Activated T-cell treated with anti-CD3 and anti-CD28 coated beads for 24 hours (primary cell): ENCODE measurements at regions not wholly inside any gene's neighbourhood (a gene's known extent, or its start where the extent isn't known, plus 50 kb on each side); places are given as distances from the start of the nearest gene placed in this dataset.

ENCODE experiments used
- DNase-seq: peaks from one replicate; pipeline ENCODE4 v3.0.0-alpha.2; 2020; ENCODE audit warnings: low read depth

DNA sequence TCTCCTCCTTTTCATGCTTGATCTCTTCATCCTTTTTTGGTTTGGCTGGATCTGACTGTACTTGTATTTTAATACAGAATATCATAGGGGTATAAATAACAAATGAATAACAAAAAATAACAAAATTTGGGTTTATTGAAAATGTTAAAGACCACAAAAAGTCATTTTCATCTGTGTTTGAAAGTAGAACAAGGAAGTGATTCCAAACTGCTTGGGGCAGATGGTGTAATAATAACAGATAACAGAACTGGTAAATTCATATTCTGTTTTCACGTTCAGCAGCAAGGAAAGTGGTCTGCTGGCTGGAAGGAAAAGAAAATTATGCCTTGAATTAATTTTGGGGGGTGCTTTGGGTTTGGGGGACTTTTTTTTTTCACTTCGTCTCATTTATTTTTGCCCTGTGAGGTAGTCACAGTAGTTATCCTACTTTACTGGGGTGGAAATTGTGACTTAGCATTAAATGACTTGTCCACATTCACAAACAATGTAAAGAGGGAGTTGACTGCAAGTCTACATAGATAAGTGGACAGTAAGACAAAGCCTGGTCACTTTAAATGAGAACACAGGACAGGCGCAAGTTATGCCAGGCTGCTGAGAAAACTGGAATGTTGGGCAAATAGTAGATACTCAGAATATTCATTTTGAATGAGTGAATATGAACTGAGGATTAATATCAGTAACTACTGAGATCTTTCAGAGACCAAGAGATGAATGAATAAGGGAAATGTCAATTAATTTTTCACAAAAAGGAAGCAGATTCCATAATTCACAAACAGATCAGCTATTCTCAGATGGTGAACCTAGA is 193.9 kb upstream of the CITED2 start:
- no peak for DNase-seq

DNA sequence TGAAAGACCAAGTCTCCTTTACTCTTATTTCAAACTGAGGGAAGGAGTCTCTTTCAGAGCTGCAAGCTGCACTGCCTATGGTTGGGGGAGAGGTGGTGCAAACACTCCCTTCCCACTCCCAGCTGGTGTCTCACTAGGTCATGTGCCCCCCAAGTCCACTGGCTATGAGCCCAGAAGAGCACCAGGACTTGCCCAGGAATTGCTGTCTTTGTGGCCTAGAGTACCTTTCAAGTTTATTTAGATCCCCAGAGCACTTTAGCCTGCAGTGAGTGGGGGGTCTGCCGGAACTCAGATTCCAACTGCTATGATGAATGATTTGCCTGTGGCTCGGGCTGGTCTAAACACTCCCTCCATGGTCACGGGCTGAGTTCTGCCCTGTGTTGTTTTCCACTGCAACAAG is 192.6 kb upstream of the CITED2 start:
- DNase-seq: no peak

DNA sequence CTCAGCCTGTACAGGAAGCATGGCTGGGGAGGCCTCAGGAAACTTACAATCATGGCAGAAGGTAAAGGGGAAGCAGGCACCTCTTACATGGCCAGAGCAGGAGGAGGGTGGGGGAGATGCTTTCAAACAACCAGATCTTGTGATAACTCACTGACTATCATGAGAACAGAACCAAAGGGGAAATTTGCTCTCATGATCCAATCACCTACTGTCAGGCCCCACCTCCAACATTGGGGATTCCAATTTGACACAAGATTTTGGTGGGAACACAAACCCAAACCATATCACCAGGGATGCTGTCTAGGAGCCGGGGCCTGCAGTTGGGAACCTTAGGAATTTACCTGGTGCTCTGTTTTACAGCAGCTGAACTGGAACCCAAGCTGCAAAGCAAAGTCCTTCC is 191.1 kb upstream of the CITED2 start:
- no peak for DNase-seq

DNA sequence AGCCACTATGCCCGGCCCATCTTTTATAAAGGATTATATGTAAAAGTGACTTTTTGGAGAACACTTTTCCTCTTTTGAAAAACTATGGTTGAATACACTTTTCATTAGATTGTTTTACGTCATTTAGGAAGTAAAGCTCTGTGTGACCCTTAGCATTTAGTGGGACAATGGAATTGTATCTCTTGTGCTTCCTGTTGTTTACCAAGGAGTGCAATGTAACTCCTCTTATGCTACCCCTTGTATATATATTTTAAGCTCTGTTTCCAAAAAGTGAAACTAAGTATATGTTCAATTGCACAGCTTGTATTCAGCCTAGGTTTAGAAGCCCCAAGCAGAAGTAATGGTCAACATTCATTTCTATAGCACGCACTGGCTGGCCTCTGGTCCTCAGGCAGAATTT is 183.1 kb upstream of the CITED2 start:
- DNase-seq: no peak

DNA sequence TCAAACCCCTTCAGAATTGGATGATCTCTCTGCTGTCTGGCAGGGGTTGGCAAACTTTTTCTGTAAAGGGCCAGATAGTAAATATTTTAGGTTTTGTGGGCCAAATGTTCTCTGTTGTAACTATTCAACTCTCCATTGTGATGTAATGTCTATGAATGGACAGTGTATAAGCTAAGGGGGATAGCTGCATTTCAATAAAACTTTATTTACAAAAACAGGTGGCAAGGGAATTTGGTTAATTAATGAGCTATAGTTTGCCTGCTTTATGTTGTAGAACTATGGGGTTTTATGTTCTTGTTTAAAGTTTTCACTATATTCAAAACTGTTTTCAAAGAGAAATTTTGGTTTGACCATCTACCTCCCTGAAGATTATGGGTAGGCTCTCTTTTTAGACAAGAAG is 182.1 kb upstream of the CITED2 start:
- DNase-seq: no peak

DNA sequence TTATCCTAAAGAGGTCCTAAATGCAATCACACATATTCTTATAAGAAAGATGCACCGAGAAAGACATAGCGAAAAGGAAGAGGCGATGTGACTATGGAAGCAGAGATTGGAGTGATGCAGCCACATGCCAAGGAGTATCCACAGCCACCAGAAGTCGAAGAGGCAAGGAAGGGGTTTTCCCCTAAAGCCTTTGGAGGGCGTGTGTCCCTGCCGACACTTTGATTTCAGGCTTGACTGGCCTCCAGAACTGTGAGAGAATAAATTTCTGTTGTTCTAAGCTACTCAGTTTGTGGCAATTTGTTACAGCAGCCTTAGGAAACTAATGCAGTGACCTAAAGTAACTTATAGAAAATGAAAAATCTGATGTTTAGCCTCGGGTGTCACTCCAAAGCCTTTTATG is 179.5 kb upstream of the CITED2 start:
- no peak for DNase-seq

DNA sequence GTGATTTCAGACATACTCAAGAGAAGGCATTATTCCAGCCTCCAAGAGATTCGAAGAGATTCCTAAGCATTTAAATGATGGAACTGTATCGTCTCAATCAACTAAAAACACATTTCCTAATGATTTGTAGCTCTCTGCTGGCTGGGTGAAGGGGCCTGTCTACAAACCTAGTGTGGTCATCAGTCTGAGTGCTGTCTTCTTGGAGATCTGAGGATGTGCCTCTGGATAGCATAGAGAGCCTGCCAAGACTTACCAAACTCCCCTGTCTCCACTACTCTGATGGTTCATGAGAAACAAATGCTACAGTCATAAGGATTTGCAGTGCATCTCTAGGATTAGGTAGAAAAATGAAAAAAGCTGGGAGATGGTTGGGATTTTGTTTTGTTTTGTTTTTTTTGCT is 176.9 kb upstream of the CITED2 start:
- no peak for DNase-seq

DNA sequence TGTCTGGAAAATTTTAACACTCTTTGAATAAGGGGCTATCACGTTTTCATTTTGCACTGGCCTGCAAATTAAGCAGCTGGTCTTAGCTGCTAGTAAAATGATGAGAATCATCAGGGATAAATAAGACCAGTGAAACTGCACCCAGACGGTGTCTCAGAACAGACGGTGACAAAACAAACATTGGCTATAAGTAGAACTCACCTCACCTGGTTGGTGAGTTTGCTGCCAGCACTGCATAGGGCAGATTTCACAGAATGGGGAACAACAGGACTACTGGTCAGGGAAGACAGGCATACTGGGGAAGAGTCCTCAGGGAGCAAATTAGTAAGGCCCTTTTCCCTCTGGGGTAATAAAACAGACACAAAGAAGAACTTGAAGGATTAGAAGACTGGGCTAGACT is 175.9 kb upstream of the CITED2 start:
- no peak for DNase-seq

DNA sequence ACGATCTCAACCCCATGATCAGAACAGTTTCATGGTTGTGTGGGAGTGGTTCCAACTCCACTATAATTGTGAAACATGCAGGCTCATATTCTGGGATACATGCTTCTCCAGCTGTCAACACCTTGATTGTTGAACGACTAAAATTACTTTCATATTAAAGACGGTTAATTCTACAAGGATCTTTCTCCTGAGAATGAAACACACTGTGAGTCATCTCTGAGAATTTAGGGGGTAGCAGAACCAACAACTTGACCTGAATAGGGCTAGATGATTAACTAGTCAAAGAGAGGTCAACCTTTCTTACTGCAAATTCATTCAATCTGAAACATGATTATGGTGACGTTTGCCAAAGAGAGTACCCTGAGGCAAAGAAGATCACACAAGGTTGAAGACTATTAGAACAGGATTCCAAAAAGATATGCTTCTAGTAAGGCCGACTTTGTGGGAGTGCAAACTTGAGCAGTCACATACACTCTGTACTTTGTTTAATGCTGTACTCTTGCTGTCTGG is 175.2 kb upstream of the CITED2 start:
- DNase-seq: no peak

DNA sequence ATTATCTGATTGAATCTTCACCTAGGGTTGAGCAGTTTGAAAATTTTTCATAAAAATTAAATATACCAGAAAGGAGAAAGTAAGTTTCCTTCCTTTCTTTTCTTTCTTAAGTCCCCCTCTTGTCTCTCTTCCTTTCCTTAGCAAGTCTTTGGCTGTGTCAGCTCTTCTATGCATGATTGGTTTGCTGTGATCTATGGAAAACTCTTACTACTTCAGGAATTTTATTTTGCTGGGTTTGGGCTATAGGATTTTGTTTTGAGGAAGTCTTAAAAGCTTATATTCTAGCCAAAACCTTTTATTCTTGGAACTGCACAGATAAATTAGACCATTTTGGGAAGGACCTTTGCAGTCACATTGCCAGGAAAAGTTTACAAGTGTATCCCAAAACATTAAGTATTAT is 173.4 kb upstream of the CITED2 start:
- no peak for DNase-seq

DNA sequence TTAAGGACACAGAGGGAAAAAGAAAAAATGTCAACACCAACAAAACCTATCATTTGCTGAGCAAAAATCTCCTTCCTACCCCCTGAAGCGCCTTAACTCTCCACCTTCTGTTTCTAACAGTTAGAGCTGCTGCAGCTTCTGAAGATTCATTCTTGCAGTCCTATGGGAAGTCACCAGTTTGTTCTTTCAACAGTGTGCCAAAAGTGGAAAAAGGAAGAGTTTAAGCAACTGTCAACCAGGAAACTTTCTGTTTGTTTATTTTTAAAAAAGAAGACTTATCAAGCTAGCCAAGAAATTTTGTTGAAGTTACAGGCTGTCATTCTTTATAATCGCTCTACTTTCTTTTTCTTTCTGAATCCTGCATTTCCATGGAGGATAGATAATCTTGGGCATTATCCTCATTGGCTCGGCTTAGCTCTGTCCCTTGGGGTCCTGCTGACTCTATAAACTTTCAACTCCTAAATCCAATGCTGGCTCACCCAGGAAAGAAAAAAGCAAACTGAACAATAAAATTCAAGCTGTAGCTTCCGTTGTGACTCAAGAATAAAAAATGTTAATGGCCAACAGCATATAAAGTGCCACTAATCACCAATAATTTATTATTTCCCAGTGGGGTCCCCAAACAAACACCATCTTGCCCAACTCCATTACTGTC is 172.8 kb upstream of the CITED2 start:
- no peak for DNase-seq

DNA sequence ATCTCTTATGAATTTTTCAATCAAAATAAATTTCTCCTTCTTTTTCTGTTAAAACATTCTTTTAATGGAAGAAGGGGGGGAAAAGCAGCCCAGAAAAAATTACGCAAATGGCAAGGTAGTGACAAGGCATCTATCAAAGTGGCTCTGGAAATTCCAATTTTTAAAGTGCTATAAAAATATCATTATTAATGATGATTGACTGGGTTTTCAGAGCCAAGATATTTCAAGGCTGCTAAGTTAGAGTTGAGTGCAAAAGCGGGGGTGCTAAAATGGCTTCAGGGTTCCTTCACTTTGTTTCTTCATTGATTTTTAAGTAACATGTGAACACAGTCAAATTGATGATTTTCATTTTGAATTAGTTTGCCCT is 171.6 kb upstream of the CITED2 start:
- DNase-seq: no peak

DNA sequence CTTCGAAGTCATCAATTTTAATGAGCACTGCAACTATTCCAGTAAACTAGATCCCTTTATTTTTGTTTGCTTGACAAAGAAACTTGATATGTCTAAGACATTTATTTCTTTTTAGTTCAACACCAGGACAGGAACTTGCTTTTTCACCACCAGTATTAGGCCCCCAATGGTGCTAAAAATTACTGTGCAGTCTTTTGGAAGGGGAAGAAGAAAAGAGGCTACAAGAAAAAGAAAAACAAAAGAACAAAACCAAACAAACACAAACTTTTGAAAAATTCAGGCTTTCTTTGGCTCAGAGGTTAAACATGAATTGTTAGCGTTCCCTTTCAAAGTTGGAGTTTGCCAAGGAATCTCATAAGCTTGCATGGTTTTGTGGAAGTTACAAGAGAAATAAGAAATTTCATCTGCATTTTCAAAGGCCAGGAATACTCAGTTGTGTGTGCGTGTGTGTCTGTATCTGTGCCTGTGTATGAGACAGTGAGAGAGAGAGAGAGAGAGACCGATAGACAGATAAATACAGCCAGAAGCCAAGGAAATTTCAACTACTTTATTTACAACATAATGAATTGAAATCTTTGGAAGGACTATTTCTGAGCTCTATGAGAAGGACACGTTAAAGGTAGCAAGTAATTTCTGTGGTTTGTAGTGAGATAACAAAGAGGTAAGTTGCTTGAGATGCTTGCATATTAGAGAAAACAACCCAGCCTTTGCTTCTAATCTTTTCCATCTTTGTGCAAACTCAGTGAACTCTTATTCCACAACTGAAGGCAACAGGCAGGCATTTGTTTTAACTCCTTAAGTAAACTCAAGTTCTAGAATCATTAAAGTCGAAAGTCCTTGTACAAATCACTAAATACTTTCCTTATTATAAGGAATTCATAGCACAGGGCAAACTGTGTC is 171.0 kb upstream of the CITED2 start:
- DNase-seq: no peak

DNA sequence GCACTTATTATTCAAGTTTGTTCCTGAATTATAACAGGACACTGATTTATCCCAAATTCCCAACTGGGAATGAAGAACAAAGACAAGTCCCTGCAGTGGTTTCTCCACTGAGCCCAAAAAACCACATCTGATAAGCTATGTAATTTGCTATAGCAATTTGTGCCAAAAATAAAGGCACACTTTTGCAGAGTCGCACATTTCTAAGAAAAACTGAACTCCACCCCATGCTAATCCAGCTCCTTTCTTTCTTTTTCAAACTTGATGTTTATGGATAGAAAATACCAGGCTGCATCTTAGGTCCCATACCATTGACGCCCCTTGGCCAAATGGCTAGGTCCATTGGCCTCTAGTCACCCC is 170.2 kb upstream of the CITED2 start:
- DNase-seq: no peak

DNA sequence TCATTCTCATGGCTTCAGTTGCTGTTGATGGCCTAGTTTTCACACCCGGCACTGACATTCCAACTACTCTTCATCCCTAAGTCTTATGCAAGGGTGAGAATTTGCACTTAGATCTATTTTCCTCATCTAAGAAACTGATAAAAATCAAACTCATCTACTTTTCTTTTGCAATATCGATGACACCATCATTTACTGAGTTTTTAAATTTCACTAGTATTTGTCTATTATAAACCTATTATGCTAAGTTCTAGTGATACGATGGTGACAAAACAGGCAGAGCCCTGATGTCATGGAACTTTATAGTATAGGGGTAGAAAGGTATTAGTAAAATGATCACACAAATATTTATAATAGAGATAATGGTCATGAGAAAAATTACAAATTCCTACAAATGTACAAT is 167.9 kb upstream of the CITED2 start:
- no peak for DNase-seq

DNA sequence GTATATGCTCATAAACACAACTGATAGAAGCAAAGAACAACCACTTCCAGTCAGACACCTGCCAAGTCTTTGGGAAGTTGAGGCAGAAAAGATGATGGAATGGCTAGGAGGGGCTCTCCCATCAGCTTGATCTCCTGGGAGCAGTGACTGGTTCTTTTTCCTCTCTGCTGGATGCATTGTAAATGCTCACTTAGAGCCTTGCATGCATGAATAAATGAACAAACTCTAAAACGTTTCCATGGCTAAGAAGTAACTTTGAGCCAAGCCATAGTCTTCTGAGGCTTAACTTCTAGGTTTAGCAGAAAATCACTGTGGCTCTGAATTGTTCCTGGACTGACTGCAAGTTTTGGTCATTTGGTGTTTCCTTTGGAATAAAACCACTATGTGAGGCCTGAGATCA is 166.4 kb upstream of the CITED2 start:
- no peak for DNase-seq

DNA sequence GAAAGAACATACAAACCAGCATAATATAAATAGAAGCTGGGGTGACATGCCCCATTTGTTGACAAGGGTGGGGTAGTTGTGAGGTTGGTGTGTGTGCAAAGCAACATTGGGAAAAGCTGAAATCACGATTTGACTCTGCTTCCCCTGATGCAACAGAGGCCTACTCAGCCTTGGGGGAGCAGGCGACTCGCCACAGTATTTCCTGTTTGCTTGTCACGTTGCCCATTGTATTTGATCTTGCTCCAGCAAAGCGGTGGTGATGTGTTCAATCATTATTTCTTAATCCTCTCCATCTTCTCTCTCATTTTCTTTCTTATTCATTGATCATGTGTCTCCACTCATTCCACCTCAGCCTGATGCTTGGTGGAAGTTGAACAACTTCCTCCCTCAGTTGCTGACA is 165.8 kb upstream of the CITED2 start:
- peak; percentile 9 for DNase-seq

DNA sequence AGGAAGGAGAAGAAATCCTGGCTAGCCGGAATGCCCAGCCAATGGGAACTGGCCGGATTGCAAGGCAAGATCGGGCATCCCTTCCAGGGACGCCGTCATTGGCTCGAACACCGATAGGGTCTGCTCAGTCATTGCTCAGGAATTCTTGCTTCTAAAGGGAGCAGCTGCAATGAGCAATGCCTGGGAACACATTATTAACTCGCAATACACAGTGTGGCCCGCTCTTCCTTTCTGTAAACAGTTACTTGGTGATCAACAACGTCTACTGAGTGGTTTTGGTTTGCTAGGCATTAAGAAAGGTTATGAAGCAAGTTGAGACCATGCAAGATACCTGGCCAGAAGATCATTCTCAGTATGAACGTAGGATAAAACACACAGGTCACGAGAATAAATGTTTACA is 165.4 kb upstream of the CITED2 start:
- DNase-seq: no peak

DNA sequence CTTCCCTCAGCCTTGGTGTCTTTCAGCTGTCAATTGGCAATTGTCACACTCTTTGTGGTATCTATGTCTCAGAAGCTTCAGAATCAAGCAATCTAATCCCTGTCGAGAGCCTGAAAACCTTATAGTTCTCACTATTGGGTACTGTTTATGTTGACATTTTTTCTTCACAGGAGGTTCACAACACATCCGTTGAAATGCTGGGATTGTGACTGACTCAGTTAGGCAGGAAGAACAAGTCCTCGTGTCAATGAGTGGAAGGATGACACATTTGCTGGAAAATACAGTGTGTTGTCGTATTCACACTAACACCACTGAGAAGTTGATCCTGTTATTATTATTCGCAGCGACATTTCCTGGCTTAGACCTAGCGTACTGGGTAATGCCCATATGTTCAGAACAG is 163.9 kb upstream of the CITED2 start:
- DNase-seq: no peak

DNA sequence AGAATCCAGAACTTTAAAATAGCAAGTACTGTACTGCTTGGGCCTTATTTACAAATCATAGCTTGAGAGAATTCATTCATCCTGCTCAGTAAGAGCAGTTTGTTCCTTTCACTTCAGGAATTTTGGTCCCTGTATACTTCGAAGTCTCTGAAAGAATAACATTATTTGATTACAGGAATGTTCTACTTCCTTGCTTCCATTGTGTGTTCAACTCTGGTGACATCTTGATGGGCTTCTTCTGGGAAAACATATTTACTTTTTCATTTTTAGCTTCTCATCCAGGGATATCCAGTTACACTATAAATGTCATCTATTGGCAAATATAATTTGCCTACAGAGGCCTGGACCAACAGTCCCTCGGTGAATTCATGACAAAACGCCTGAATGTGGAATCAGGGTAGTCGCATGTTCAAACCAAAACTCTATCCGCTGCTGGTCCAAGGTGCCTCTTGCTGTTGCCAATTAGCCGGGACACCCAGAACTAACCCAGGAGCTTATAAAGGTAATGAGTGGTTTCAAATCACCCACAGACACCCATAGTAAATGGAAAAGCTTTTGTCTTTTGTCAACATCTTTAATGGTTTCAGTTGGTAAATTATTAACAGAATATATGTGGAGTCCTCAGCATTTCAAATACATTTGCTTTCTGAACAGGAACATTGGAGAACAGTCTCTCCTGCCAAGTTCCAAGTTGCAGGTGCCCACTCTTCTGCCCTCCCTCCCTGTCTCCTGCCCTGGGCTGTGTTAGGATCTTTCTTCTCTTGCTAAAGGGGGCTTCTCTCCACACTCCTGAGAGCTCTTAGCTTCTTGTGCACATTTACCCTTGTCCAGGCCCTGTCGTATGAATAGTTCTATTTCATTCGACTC is 162.5 kb upstream of the CITED2 start:
- DNase-seq: no peak

DNA sequence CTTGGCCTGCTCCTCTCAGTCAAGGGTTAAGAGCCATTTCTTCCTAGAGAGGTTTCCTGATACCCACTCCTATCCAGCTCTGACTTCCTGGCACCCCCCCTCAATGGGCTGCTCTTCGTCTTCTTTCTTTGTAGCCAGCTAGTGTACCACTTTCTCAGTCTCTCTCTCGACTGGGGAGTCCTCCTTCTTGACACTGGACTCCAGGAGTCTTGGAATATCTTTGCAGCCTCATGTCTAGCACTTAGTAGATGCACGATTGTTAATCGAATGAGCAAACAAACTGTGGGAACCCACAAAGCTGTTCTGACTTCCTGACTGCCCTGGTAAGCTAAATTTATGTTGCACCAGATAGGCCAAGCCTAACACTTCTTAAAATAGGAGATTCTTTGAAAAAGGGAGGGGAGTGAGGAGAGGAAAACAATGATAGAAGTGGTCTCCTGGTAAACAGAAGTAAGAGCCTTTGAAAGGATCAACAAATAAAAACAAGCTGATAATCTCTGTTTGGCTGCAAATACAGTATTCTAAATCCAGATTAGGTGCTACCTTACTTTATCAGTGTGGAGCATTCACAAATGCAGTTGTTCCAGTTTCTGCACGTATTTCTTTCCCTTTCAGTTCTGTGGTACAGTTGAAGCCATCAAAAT is 160.1 kb upstream of the CITED2 start:
- DNase-seq: no peak
